NT2/D1 (cell line): ENCODE measurements at regions not wholly inside any gene's neighbourhood (a gene's known extent, or its start where the extent isn't known, plus 50 kb on each side); places are given as distances from the start of the nearest gene placed in this dataset.

ENCODE experiments used
- DNase-seq: peaks from one replicate; pipeline ENCODE4 v3.0.0-alpha.2; 2011; ENCODE audit warnings: low read depth, low spot score
- H3K27me3 ChIP-seq: 2 replicates; pipeline ENCODE4 v1.6.0; 2011; ENCODE audit warnings: mild to moderate bottlenecking; ENCODE audit not compliant: insufficient read length, insufficient read depth
- H3K36me3 ChIP-seq: 2 replicates; pipeline ENCODE4 v1.6.1; 2011; ENCODE audit warnings: mild to moderate bottlenecking, low read length, mixed read lengths; ENCODE audit not compliant: insufficient read depth, insufficient read length
- H3K4me1 ChIP-seq: 2 replicates; pipeline ENCODE4 v1.5.1; 2011; ENCODE audit not compliant: insufficient read depth, insufficient read length
- H3K4me3 ChIP-seq: 2 replicates; pipeline ENCODE4 v1.5.1; 2011; ENCODE audit warnings: low read depth; ENCODE audit not compliant: insufficient read length
- H3K9ac ChIP-seq: 2 replicates; pipeline ENCODE4 v1.6.0; 2011; ENCODE audit warnings: low read depth; ENCODE audit not compliant: insufficient read length
- H3K9me3 ChIP-seq: 2 replicates; pipeline ENCODE4 v1.5.1; 2011; ENCODE audit warnings: mild to moderate bottlenecking, low read length; ENCODE audit not compliant: insufficient read depth
- SUZ12 ChIP-seq: IDR thresholded peaks from 2 replicates; pipeline ENCODE4 v1.6.1; 2011; ENCODE audit not compliant: insufficient read length, insufficient read depth; ENCODE audit errors: extremely low read depth
- YY1 ChIP-seq: IDR thresholded peaks from 2 replicates; pipeline ENCODE4 v1.6.1; 2011; ENCODE audit not compliant: insufficient read length, insufficient read depth
- ZNF274 ChIP-seq: IDR thresholded peaks from 2 replicates; pipeline ENCODE4 v1.6.1; 2011; ENCODE audit warnings: mild to moderate bottlenecking, low read depth, low read length

- no peak for TF ChIP-seq SUZ12
- TF ChIP-seq YY1 = no peak
- TF ChIP-seq ZNF274 = no peak
- Histone ChIP-seq H3K4me1 (no peaks in the 10 kb centered on the region), H3K36me3 (no peaks in the 10 kb centered on the region), H3K9ac (no peak overlapping the region), H3K4me3 (no peak overlapping the region), H3K9me3 (0 out of 2 replicates have a peak, but pooled peaks cover 7% of the 10 kb centered on the region), H3K27me3 (no peaks in the 10 kb centered on the region)
- DNase-seq = no peak
Measured at GRCh38 chr3:73874606-73875369, 250.0 kb upstream of the PDZRN3 start.

- Histone ChIP-seq H3K4me3 (no peak overlapping the region), H3K9ac (no peak overlapping the region), H3K4me1 (no peaks in the 10 kb centered on the region), H3K27me3 (no peaks in the 10 kb centered on the region), H3K36me3 (no peaks in the 10 kb centered on the region), H3K9me3 (0 out of 2 replicates have a peak, but pooled peaks cover 7% of the 10 kb centered on the region)
- TF ChIP-seq SUZ12 (no peak), ZNF274 (no peak), YY1 (no peak)
- no peak for DNase-seq
Measured at GRCh38 chr3:73874161-73874560, 249.4 kb upstream of the PDZRN3 start.

DNA sequence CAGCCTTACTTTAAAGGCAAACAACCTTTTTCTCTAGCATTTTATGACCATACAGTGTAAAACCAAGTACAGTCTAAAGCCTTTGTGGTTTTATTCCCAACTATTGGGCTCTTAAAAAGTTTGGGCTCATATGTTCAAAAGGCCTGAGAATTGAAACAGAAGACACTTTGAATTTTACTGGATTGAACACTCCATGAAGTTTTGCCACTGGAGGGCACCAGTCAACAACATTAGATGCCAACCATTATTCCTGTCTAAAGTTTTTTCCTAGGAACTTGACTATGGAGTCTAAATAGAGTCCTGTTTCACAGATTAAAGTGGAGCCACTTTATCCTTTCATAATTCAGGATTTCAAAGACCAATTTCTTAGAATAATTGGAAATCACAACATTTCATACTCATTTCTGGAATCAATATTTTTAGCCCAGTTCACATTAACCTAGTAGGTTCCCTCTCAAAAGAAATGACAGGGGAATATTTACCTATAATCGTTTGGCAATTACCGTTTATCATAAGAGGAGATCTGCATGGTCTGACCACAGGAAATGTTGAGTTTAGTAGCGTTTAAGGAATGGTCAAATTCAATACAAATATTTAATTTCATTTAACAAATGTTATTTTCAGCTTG lies 244.1 kb upstream of the PDZRN3 start:
- TF ChIP-seq SUZ12 (no peak), YY1 (no peak), ZNF274 (no peak)
- H3K9me3 ChIP-seq = 0 out of 2 replicates have a peak, but pooled peaks cover 7% of the 10 kb centered on the region
- no peak overlapping the region for H3K4me3 ChIP-seq
- H3K27me3 ChIP-seq = no peaks in the 10 kb centered on the region
- H3K9ac ChIP-seq = no peak overlapping the region
- peak; percentile 30 for DNase-seq
- no peaks in the 10 kb centered on the region for H3K36me3 ChIP-seq
- H3K4me1 ChIP-seq = no peaks in the 10 kb centered on the region

- H3K9ac ChIP-seq = no peak overlapping the region
- DNase-seq = no peak
- no peaks in the 10 kb centered on the region for H3K36me3 ChIP-seq
- H3K4me1 ChIP-seq = no peaks in the 10 kb centered on the region
- TF ChIP-seq ZNF274 (no peak), YY1 (no peak), SUZ12 (no peak)
- no peak overlapping the region for H3K4me3 ChIP-seq
- H3K9me3 ChIP-seq = 0 out of 2 replicates have a peak, but pooled peaks cover 7% of the 10 kb centered on the region
- no peaks in the 10 kb centered on the region for H3K27me3 ChIP-seq
Measured at GRCh38 chr3:73867524-73867923, 242.8 kb upstream of the PDZRN3 start.

DNA sequence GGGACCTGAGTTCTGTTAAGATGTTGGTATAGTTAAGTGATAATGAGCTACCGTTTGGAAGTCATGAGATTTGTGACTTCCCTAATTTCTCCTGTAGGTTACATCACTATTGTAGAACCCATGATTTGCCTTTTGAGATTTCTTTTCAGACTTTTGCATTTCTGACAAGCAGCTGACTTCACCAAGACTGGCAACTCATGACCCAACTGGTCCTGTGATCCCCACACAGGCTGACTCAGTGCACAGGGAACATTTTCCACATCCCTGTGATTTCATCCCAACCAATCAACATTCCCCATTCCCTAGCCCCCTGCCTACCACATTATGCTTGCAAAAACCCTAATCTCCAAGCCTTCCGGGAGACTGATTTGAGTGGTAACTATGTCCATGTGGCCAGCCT lies 242.1 kb upstream of the PDZRN3 start:
- H3K9me3 ChIP-seq = 0 out of 2 replicates have a peak, but pooled peaks cover 3% of the 10 kb centered on the region
- TF ChIP-seq ZNF274 = no peak
- no peaks in the 10 kb centered on the region for H3K27me3 ChIP-seq
- no peaks in the 10 kb centered on the region for H3K36me3 ChIP-seq
- no peak for DNase-seq
- no peaks in the 10 kb centered on the region for H3K4me1 ChIP-seq
- no peak overlapping the region for H3K9ac ChIP-seq
- no peak overlapping the region for H3K4me3 ChIP-seq

DNA sequence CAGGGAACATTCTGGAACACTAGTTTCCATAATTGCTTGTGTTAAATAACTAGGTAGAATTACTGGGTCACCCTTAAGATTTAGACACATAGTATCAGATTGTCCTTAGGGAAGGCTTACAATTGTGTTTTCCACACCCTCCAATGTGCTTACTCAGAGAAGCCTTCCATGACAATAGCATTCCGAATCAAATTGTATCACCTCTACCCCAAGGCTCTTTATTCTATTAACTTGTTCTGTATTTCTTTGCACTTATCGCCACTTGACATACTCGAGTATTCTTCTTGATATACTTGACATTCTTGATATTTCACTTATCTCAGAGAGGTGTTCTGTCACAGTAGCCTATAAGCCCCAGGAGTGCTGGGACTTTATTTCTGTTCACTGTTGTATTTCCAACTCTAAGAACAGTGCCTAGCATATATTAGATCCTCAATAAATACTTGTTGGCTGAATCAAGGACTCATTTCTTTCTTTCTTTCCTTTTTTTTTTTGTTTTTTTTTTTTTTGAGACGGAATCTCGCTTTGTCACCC lies 238.9 kb upstream of the PDZRN3 start:
- H3K27me3 ChIP-seq = no peaks in the 10 kb centered on the region
- H3K9ac ChIP-seq = no peak overlapping the region
- DNase-seq = no peak
- no peaks in the 10 kb centered on the region for H3K36me3 ChIP-seq
- TF ChIP-seq ZNF274 (no peak), YY1 (no peak), SUZ12 (no peak)
- H3K4me3 ChIP-seq = no peak overlapping the region
- no peaks in the 10 kb centered on the region for H3K9me3 ChIP-seq
- no peaks in the 10 kb centered on the region for H3K4me1 ChIP-seq

DNA sequence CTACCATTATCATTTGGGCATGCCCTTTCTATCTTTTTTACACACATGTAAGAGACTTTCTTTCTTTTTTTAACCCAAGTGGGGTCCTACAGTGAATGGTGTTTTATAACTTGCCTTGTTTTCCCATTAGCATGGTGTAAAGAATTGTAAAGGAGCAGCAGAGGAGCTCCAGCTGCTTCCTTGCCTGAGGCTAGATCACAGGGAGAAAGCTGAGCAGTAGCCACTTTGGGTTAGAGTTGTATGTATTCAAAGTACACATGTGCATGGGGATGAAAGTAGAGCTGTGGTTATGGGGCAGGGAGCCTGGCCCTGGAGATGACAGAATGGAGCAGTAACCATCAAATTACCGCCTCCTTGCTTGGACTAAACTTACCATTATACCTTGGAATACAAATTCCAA lies 231.1 kb upstream of the PDZRN3 start:
- Histone ChIP-seq H3K4me3 (no peak overlapping the region), H3K9ac (no peak overlapping the region), H3K36me3 (no peaks in the 10 kb centered on the region), H3K9me3 (no peaks in the 10 kb centered on the region), H3K4me1 (no peaks in the 10 kb centered on the region), H3K27me3 (no peaks in the 10 kb centered on the region)
- TF ChIP-seq YY1 = no peak
- TF ChIP-seq ZNF274 = no peak
- TF ChIP-seq SUZ12 = no peak
- no peak for DNase-seq
